NOMO-1 treated with DMSO at 0.1 percent for 48 hours (cell line): ENCODE measurements at regions not wholly inside any gene's neighbourhood (a gene's known extent, or its start where the extent isn't known, plus 50 kb on each side); places are given as distances from the start of the nearest gene placed in this dataset.
"Not testable (repeated sequence)": the region's sequence is repeated elsewhere in the genome, so short reads cannot be mapped to it uniquely, and the experiment has no call there.

Experiments used
- DNase-seq: peaks from one replicate; lab custom pipeline; 2025; ENCODE audit not compliant: unreplicated experiment; lab: John Stamatoyannopoulos, UW

GRCh38 chr18:70535041-70535440 is 246.2 kb downstream of the SOCS6 start:
- peak; percentile 55 for DNase-seq

- DNase-seq: not testable (repeated sequence)
Measured at GRCh38 chr18:70525322-70525721, 236.5 kb downstream of the SOCS6 start.

- no peak for DNase-seq
Measured at GRCh38 chr18:70523792-70524182, 234.9 kb downstream of the SOCS6 start.

GRCh38 chr18:70523035-70523791 is 234.4 kb downstream of the SOCS6 start:
- no peak for DNase-seq

- DNase-seq: no peak
Measured at GRCh38 chr18:70522183-70522680, 233.4 kb downstream of the SOCS6 start.

- DNase-seq: no peak
Measured at GRCh38 chr18:70520867-70521266, 232.0 kb downstream of the SOCS6 start.

GRCh38 chr18:70513502-70514171 is 224.8 kb downstream of the SOCS6 start:
- DNase-seq: no peak

- no peak for DNase-seq
Measured at GRCh38 chr18:70507970-70508369, 219.1 kb downstream of the SOCS6 start.

GRCh38 chr18:70506511-70506910 is 217.7 kb downstream of the SOCS6 start:
- no peak for DNase-seq

GRCh38 chr18:70503060-70503459 is 214.2 kb downstream of the SOCS6 start:
- DNase-seq: no peak

GRCh38 chr18:70501358-70501757 is 212.5 kb downstream of the SOCS6 start:
- DNase-seq: no peak

GRCh38 chr18:70500748-70501147 is 211.9 kb downstream of the SOCS6 start:
- no peak for DNase-seq

- DNase-seq: no peak
Measured at GRCh38 chr18:70499218-70499691, 210.4 kb downstream of the SOCS6 start.

GRCh38 chr18:70496353-70497294 is 207.8 kb downstream of the SOCS6 start:
- no peak for DNase-seq

GRCh38 chr18:70494524-70494923 is 205.7 kb downstream of the SOCS6 start:
- no peak for DNase-seq

- no peak for DNase-seq
Measured at GRCh38 chr18:70493461-70493860, 204.6 kb downstream of the SOCS6 start.

- DNase-seq: peak; percentile 34
Measured at GRCh38 chr18:70491734-70492348, 203.0 kb downstream of the SOCS6 start.

- peak; percentile 97 for DNase-seq
Measured at GRCh38 chr18:70489986-70490933, 201.4 kb downstream of the SOCS6 start.

GRCh38 chr18:70489571-70489970 is 200.7 kb downstream of the SOCS6 start:
- no peak for DNase-seq

GRCh38 chr18:70469916-70470315 is 181.1 kb downstream of the SOCS6 start:
- no peak for DNase-seq
